CD4-positive, CD25-positive, alpha-beta regulatory T cell (primary cell): ENCODE measurements at regions not wholly inside any gene's neighbourhood (a gene's known extent, or its start where the extent isn't known, plus 50 kb on each side); places are given as distances from the start of the nearest gene placed in this dataset.
"Not testable (repeated sequence)": the region's sequence is repeated elsewhere in the genome, so short reads cannot be mapped to it uniquely, and the experiment has no call there.

Experiments
- ATAC-seq, 2 donors: fragments of 150-1000 bp; cut with Tn5 transposase; one replicate each; pipeline ENCODE4 v1.10.0; 2021; ENCODE audit warnings: low read depth in 2 of 2, moderate number of reproducible peaks in 2 of 2, moderate library complexity in 1 of 2
- DNase-seq, 3 donors: peaks; one replicate each; pipeline versions ENCODE4 v3.0.0 to v3.0.0-alpha.2; 2012 to 2022; ENCODE audit warnings: mixed read lengths in 1 of 3
- H3K27ac ChIP-seq: one replicate; pipeline ENCODE4 v1.7.0; 2013; ENCODE audit warnings: mild to moderate bottlenecking, low read length; ENCODE audit not compliant: insufficient read depth, poor library complexity, severe bottlenecking
- H3K27me3 ChIP-seq: one replicate; pipeline ENCODE4 v1.7.0; 2013; ENCODE audit warnings: low read length; ENCODE audit not compliant: control insufficient read depth, insufficient read depth
- H3K36me3 ChIP-seq: one replicate; pipeline ENCODE4 v1.7.0; 2013; ENCODE audit warnings: mild to moderate bottlenecking, low read length, moderate library complexity; ENCODE audit not compliant: control insufficient read depth, insufficient read depth
- H3K4me1 ChIP-seq: 2 replicates; pipeline ENCODE4 v1.7.0; 2013; ENCODE audit warnings: mild to moderate bottlenecking, low read length; ENCODE audit not compliant: insufficient read depth, control insufficient read depth, poor library complexity, severe bottlenecking
- H3K4me3 ChIP-seq: one replicate; pipeline ENCODE4 v1.7.0; 2013; ENCODE audit warnings: low read depth, mild to moderate bottlenecking, low read length, moderate library complexity
- H3K9me3 ChIP-seq, 2 experiments: 1 replicate in 1 of 2; 2 replicates in 1 of 2; pipeline ENCODE4 v1.7.0; 2013; ENCODE audit warnings: low read length in 2 of 2, mild to moderate bottlenecking in 1 of 2, moderate library complexity in 1 of 2; ENCODE audit not compliant: control insufficient read depth in 2 of 2
- H3K27ac Mint-ChIP-seq, 3 donors: one replicate each; pipeline ENCODE4 v1.8.0; 2020 to 2022; ENCODE audit warnings: mild to moderate bottlenecking in 3 of 3, mixed read lengths in 3 of 3, moderate library complexity in 2 of 3
- H3K27me3 Mint-ChIP-seq: one replicate; pipeline ENCODE4 v1.8.0; 2022; ENCODE audit warnings: mild to moderate bottlenecking, mixed read lengths
- H3K36me3 Mint-ChIP-seq: one replicate; pipeline ENCODE4 v1.8.0; 2020; ENCODE audit warnings: mixed read lengths
- H3K4me1 Mint-ChIP-seq, 4 donors: one replicate each; pipeline ENCODE4 v1.8.0; 2020 to 2022; ENCODE audit warnings: mixed read lengths in 4 of 4, mild to moderate bottlenecking in 1 of 4
- H3K4me3 Mint-ChIP-seq, 4 donors: one replicate each; pipeline ENCODE4 v1.8.0; 2020 to 2022; ENCODE audit warnings: mild to moderate bottlenecking in 4 of 4, mixed read lengths in 4 of 4, moderate library complexity in 3 of 4
- H3K9me3 Mint-ChIP-seq, 7 donors: one replicate each; pipeline ENCODE4 v1.8.0; 2020 to 2022; ENCODE audit warnings: mixed read lengths in 7 of 7, mild to moderate bottlenecking in 3 of 7, moderate library complexity in 2 of 7

DNA sequence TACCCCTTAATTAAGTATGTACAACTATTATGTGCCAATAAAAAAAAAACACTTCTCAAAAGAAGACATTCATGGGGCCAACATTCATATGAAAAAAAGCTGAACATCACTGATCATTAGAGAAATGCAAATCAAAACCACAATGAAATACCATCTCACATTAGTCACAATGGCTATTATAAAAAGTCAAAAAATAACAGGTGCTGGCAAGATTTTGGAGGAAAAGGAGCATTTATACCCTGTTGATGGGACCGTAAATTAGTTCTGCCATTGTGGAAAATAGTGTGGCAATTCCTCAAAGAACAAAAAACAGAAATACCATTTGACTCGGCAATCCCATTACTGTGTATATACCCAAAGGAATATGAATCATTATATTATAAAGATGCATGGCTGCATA, 229.9 kb downstream of the PAPSS1 start:
- no peaks in the 10 kb centered on the region for H3K36me3 Mint-ChIP-seq
- H3K27me3 Mint-ChIP-seq = peaks cover 10% of the 10 kb centered on the region
- Histone ChIP-seq H3K27me3 (no peaks in the 10 kb centered on the region), H3K27ac (no peak overlapping the region), H3K36me3 (no peaks in the 10 kb centered on the region), H3K4me3 (no peak overlapping the region), H3K4me1 (no peaks in the 10 kb centered on the region), H3K9me3 (no peaks in the 10 kb centered on the region)
- H3K27ac Mint-ChIP-seq = no peak overlapping the region
- ATAC-seq (no peak), DNase-seq (no peak)
- no peak overlapping the region for H3K4me3 Mint-ChIP-seq
- peaks cover 0 to 9% (median 3%) of the 10 kb centered on the region in 7 donors for H3K9me3 Mint-ChIP-seq
- no peaks in the 10 kb centered on the region for H3K4me1 Mint-ChIP-seq

DNA sequence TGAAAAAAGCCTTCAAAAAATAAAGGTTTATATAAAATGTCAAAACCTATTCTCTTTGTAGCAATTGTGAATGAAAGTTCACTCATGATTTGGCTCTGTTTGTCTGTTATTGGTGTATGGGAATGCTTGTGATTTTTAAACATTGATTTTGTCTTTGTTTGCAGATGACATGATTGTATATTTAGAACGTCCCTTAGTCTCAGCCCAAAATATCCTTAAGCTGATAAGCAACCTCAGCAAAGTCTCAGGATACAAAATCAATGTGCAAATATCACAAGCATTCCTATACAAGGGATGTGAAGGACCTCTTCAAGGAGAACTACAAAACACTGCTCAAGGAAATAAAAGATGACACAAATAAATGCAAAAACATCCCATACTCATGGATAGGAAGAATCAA, 236.4 kb downstream of the PAPSS1 start:
- H3K27me3 Mint-ChIP-seq, H3K4me3 ChIP-seq, H3K4me1 ChIP-seq, H3K4me1 Mint-ChIP-seq, H3K27me3 ChIP-seq, H3K36me3 ChIP-seq, H3K9me3 ChIP-seq, H3K4me3 Mint-ChIP-seq, H3K27ac ChIP-seq, ATAC-seq, DNase-seq, H3K36me3 Mint-ChIP-seq, H3K27ac Mint-ChIP-seq: not testable (repeated sequence)
- H3K9me3 Mint-ChIP-seq = peaks cover 3 to 33% (median 10%) of the 10 kb centered on the region in 7 donors

DNA sequence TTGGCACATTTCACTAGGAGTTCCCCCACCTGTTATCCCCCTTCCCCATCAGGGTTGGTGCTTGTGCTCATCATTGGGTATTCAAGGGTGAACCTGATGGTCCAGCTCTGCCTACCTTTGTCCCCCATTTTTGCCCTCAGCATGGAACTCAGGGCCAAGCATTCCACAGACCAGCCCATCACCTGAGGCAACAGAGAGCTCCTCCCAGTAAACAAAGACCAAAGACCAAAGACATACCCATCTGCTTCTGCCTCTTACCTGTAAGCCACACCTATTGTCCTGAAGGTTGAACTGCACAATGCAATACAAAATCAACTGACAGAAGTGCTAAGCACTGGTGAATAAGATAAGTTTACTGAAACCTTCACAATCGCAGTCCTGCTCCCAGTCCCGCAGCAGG, 237.5 kb downstream of the PAPSS1 start:
- Histone ChIP-seq H3K36me3 (no peaks in the 10 kb centered on the region), H3K4me3 (no peak overlapping the region), H3K9me3 (peaks cover 0 to 6% of the 10 kb centered on the region in 2 experiments), H3K27me3 (no peaks in the 10 kb centered on the region), H3K27ac (no peak overlapping the region), H3K4me1 (no peaks in the 10 kb centered on the region)
- H3K27me3 Mint-ChIP-seq = peaks cover 5% of the 10 kb centered on the region
- H3K4me3 Mint-ChIP-seq = no peak overlapping the region
- H3K9me3 Mint-ChIP-seq = peaks cover 5 to 33% (median 10%) of the 10 kb centered on the region in 7 donors
- H3K4me1 Mint-ChIP-seq = no peaks in the 10 kb centered on the region
- DNase-seq (no peak), ATAC-seq (no peak)
- H3K27ac Mint-ChIP-seq = no peak overlapping the region
- H3K36me3 Mint-ChIP-seq = no peaks in the 10 kb centered on the region

DNA sequence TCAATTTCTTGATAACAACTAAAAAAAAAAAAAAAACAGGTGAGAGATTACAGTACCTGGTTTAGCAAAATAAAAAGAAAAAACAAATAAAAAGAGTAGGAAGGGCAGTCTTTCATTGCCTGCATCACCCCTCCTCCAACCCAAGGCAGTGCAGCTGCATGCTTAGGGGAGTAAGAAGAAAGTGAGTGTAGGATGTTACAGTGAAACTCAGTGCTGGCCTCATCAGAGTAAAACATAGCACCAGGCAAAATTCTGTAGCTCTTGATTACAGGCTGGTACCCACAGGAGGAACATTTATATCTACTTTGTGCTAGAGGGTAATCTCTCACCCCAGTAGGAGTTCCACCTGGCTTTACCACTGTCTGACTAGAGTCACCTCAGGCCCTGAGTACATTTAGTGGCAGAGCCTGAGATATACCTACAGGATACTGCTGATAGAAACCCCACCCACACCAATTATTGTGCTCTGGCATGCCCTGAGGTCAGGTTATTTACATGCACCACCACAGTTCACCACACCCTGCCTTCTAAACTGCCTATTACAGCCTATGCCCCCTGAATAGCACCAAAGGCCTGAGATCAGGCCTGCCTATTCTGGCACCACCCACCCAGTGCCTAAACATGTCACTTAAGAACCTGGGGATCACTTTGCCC, 241.6 kb downstream of the PAPSS1 start:
- Mint-ChIP-seq H3K4me3 (no peak overlapping the region), H3K4me1 (no peaks in the 10 kb centered on the region), H3K9me3 (peaks cover 0 to 23% (median 9%) of the 10 kb centered on the region in 7 donors), H3K27me3 (no peaks in the 10 kb centered on the region), H3K27ac (no peak overlapping the region), H3K36me3 (no peaks in the 10 kb centered on the region)
- H3K4me1 ChIP-seq = no peaks in the 10 kb centered on the region
- H3K9me3 ChIP-seq = peaks cover 0 to 3% of the 10 kb centered on the region in 2 experiments
- DNase-seq (no peak), ATAC-seq (no peak)
- H3K27ac ChIP-seq = no peak overlapping the region
- H3K27me3 ChIP-seq = no peaks in the 10 kb centered on the region
- no peaks in the 10 kb centered on the region for H3K36me3 ChIP-seq
- H3K4me3 ChIP-seq = no peak overlapping the region

GRCh38 chr4:107473126-107473525, 246.9 kb downstream of the PAPSS1 start:
- DNase-seq (no peak), ATAC-seq (no peak)
- Mint-ChIP-seq H3K36me3 (no peaks in the 10 kb centered on the region), H3K4me1 (no peaks in the 10 kb centered on the region), H3K27ac (no peak overlapping the region), H3K9me3 (peaks cover 0 to 7% (median 4%) of the 10 kb centered on the region in 7 donors), H3K4me3 (no peak overlapping the region), H3K27me3 (no peaks in the 10 kb centered on the region)
- Histone ChIP-seq H3K9me3 (no peaks in the 10 kb centered on the region), H3K4me3 (no peak overlapping the region), H3K27me3 (no peaks in the 10 kb centered on the region), H3K4me1 (no peaks in the 10 kb centered on the region), H3K36me3 (no peaks in the 10 kb centered on the region), H3K27ac (no peak overlapping the region)

- H3K27me3 Mint-ChIP-seq = no peaks in the 10 kb centered on the region
- DNase-seq (no peak), ATAC-seq (no peak)
- no peaks in the 10 kb centered on the region for H3K36me3 Mint-ChIP-seq
- Histone ChIP-seq H3K27me3 (no peaks in the 10 kb centered on the region), H3K9me3 (no peaks in the 10 kb centered on the region), H3K36me3 (no peaks in the 10 kb centered on the region), H3K4me1 (no peaks in the 10 kb centered on the region), H3K4me3 (no peak overlapping the region), H3K27ac (no peak overlapping the region)
- no peak overlapping the region for H3K4me3 Mint-ChIP-seq
- H3K9me3 Mint-ChIP-seq = peaks cover 0 to 6% (median 2%) of the 10 kb centered on the region in 7 donors
- no peaks in the 10 kb centered on the region for H3K4me1 Mint-ChIP-seq
- no peak overlapping the region for H3K27ac Mint-ChIP-seq
Observed at GRCh38 chr4:107472265-107472948, 247.6 kb downstream of the PAPSS1 start.

GRCh38 chr4:107470173-107470572, 249.9 kb downstream of the PAPSS1 start:
- H3K27me3 Mint-ChIP-seq = no peaks in the 10 kb centered on the region
- H3K4me1 Mint-ChIP-seq = no peaks in the 10 kb centered on the region
- Histone ChIP-seq H3K36me3 (no peaks in the 10 kb centered on the region), H3K27me3 (no peaks in the 10 kb centered on the region), H3K27ac (no peak overlapping the region), H3K4me3 (no peak overlapping the region), H3K9me3 (no peaks in the 10 kb centered on the region), H3K4me1 (no peaks in the 10 kb centered on the region)
- no peak for ATAC-seq
- no peaks in the 10 kb centered on the region for H3K36me3 Mint-ChIP-seq
- H3K9me3 Mint-ChIP-seq = peaks cover 0 to 3% (median 0%) of the 10 kb centered on the region in 7 donors
- H3K27ac Mint-ChIP-seq = no peak overlapping the region
- DNase-seq = no peak
- H3K4me3 Mint-ChIP-seq = no peak overlapping the region

- no peak overlapping the region for H3K4me3 ChIP-seq
- no peaks in the 10 kb centered on the region for H3K4me1 ChIP-seq
- no peaks in the 10 kb centered on the region for H3K9me3 ChIP-seq
- DNase-seq (no peak), ATAC-seq (no peak)
- H3K4me3 Mint-ChIP-seq = no peak overlapping the region
- no peaks in the 10 kb centered on the region for H3K27me3 ChIP-seq
- no peaks in the 10 kb centered on the region for H3K36me3 ChIP-seq
- no peak overlapping the region for H3K27ac ChIP-seq
- H3K4me1 Mint-ChIP-seq = no peaks in the 10 kb centered on the region
- no peak overlapping the region for H3K27ac Mint-ChIP-seq
- no peaks in the 10 kb centered on the region for H3K36me3 Mint-ChIP-seq
- peaks cover 0 to 2% (median 0%) of the 10 kb centered on the region in 7 donors for H3K9me3 Mint-ChIP-seq
- no peaks in the 10 kb centered on the region for H3K27me3 Mint-ChIP-seq
Observed at GRCh38 chr4:107468812-107469211, 251.2 kb downstream of the PAPSS1 start.
